Breast epithelium (tissue), 4 donors: ENCODE measurements at regions not wholly inside any gene's neighbourhood (a gene's known extent, or its start where the extent isn't known, plus 50 kb on each side); places are given as distances from the start of the nearest gene placed in this dataset.

Experiments
- DNase-seq, 2 donors: peaks; one replicate each; pipeline ENCODE4 v3.0.0-alpha.2; 2019; ENCODE audit warnings: low spot score in 2 of 2
- H3K27ac ChIP-seq, 2 donors: fragments of 200-600 bp; sonication (generic) in 1 of 2; one replicate each; pipeline ENCODE4 v1.5.1; 2016 to 2019; ENCODE audit warnings: mild to moderate bottlenecking in 1 of 2
- H3K27me3 ChIP-seq, 2 donors: fragments of 200-600 bp; sonication (generic) in 1 of 2; one replicate each; pipeline versions ENCODE4 v1.5.1 to v1.6.0; 2017 to 2019; ENCODE audit warnings: control low read depth in 1 of 2, mild to moderate bottlenecking in 1 of 2
- H3K36me3 ChIP-seq: fragments of 200-600 bp; one replicate; pipeline ENCODE4 v1.5.1; 2019
- H3K4me1 ChIP-seq, 2 donors: fragments of 200-600 bp; sonication (generic); one replicate each; pipeline ENCODE4 v1.5.1; 2016 to 2019; ENCODE audit warnings: control low read depth in 1 of 2
- H3K4me3 ChIP-seq, 3 donors: fragments of 200-600 bp; sonication (generic); 1 replicate in 2 of 3; 2 replicates in 1 of 3; pipeline ENCODE4 v1.5.1; 2016 to 2019; ENCODE audit warnings: mild to moderate bottlenecking in 3 of 3, moderate library complexity in 2 of 3
- H3K9me3 ChIP-seq, 2 donors: fragments of 200-600 bp; sonication (generic) in 1 of 2; one replicate each; pipeline ENCODE4 v1.5.1; 2016 to 2019; ENCODE audit warnings: control low read depth in 1 of 2
- POLR2A ChIP-seq: fragments of 450-650 bp; IDR thresholded peaks from one replicate; pipeline ENCODE4 v1.6.1; 2016; ENCODE audit warnings: antibody characterized with exemption, mild to moderate bottlenecking, moderate library complexity
- POLR2AphosphoS5 ChIP-seq, 3 donors: sonication (generic); formaldehyde crosslinking; IDR thresholded peaks; one replicate each; pipeline ENCODE4 v1.6.1; 2017; ENCODE audit warnings: antibody characterized with exemption in 3 of 3
- intact Hi-C: fragments of 100-400 bp; cut with DNase I; formaldehyde crosslinking; loops from one replicate; pipeline ENCODE4 v1.15.1; 2023; ENCODE audit warnings: low total_unique reads
- TF ChIP-seq, protein P1 (sequence below), 3 donors: fragments of 450-650 bp; IDR thresholded peaks; one replicate each; pipeline ENCODE4 v1.5.1; 2016 to 2017; ENCODE audit warnings: antibody characterized with exemption in 3 of 3, mild to moderate bottlenecking in 3 of 3, moderate library complexity in 3 of 3

DNA sequence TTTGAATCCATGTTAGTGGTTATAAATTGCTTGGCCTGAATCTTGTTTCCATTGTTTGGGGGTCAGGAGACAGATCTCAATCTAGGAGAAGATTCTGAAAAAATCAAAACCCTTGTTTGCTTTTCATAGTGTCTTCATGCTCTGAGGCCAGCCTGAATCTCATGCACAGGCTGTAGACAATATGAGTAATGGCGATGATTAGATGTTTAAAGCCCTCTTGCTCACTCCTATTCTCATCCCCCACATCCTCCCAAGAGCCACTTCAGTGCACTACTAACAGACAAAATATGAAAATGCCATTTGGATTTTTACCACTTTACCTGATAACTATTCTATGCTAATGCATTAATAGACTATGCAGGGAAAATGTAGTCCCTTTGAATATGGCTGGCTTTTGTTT is 129.4 kb downstream of the NUDT12 start:
- no peak overlapping the region for H3K4me3 ChIP-seq
- intact Hi-C loops, result no loop called here
- no peaks in the 10 kb centered on the region for H3K4me1 ChIP-seq
- TF ChIP-seq POLR2A (no peak), POLR2AphosphoS5 (IDR thresholded peaks at IDR 0.05) (no peak)
- TF ChIP-seq, protein P1, sequence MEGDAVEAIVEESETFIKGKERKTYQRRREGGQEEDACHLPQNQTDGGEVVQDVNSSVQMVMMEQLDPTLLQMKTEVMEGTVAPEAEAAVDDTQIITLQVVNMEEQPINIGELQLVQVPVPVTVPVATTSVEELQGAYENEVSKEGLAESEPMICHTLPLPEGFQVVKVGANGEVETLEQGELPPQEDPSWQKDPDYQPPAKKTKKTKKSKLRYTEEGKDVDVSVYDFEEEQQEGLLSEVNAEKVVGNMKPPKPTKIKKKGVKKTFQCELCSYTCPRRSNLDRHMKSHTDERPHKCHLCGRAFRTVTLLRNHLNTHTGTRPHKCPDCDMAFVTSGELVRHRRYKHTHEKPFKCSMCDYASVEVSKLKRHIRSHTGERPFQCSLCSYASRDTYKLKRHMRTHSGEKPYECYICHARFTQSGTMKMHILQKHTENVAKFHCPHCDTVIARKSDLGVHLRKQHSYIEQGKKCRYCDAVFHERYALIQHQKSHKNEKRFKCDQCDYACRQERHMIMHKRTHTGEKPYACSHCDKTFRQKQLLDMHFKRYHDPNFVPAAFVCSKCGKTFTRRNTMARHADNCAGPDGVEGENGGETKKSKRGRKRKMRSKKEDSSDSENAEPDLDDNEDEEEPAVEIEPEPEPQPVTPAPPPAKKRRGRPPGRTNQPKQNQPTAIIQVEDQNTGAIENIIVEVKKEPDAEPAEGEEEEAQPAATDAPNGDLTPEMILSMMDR (IDR thresholded peaks at IDR 0.05), result no peak
- H3K27me3 ChIP-seq, result no peaks in the 10 kb centered on the region
- H3K27ac ChIP-seq, result no peak overlapping the region
- H3K9me3 ChIP-seq, result no peaks in the 10 kb centered on the region
- no peak for DNase-seq
- H3K36me3 ChIP-seq, result no peaks in the 10 kb centered on the region

DNA sequence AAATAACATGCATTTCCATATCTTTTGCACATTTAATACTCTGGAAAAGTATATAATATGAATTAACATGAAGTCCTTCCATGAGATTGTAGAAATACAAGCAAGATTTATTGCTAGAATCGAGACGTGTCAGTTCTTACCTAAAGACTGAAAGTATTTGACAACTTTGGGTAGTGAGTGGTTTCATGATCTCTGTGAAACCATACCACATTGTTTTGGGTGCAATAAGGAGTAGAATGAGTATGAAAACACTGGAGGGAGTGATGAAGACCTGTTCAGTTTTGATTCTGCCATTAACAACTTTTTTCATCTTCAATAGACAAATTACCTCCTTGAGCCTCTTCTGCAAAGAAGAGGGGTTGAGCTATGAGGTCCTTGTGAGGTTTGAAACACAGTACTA is 133.7 kb downstream of the NUDT12 start:
- H3K4me3 ChIP-seq, result no peak overlapping the region
- no peaks in the 10 kb centered on the region for H3K36me3 ChIP-seq
- intact Hi-C loops, result no loop called here
- no peaks in the 10 kb centered on the region for H3K9me3 ChIP-seq
- TF ChIP-seq POLR2A (no peak), POLR2AphosphoS5 (IDR thresholded peaks at IDR 0.05) (no peak)
- TF ChIP-seq, protein P1 (IDR thresholded peaks at IDR 0.05), result no peak
- H3K27ac ChIP-seq, result no peak overlapping the region
- H3K27me3 ChIP-seq, result no peaks in the 10 kb centered on the region
- no peak for DNase-seq
- H3K4me1 ChIP-seq, result no peaks in the 10 kb centered on the region

DNA sequence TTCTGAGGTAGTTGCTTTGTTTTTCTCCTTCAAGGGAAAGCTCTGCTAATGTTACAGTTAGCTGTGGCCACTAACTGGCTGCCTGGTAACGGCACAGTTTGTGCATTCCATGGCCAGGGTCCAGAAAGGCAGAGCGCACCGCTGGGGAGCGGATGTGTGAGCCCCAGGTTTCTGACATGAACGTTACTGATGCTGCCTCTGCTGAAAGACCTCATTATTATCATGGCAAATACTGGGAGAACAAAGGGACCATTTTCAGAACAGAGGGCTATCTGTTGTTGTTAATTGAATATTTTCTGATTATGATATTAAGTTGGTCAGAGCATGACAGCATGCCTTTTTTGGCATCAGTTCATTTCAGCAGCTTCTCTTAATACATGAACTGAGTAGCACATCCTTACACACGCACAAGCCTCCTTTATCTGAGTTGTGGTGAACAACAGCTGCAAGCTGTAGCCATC is 134.1 kb downstream of the NUDT12 start:
- peak; percentile 41 to 68 for DNase-seq
- H3K36me3 ChIP-seq, result no peaks in the 10 kb centered on the region
- intact Hi-C loops, result no loop called here
- TF ChIP-seq, protein P1 (IDR thresholded peaks at IDR 0.05), result no peak
- no peak for TF ChIP-seq POLR2A
- no peak for TF ChIP-seq POLR2AphosphoS5 (IDR thresholded peaks at IDR 0.05)
- H3K4me1 ChIP-seq, result no peaks in the 10 kb centered on the region
- H3K27ac ChIP-seq, result no peak overlapping the region
- no peaks in the 10 kb centered on the region for H3K9me3 ChIP-seq
- no peak overlapping the region for H3K4me3 ChIP-seq
- no peaks in the 10 kb centered on the region for H3K27me3 ChIP-seq

DNA sequence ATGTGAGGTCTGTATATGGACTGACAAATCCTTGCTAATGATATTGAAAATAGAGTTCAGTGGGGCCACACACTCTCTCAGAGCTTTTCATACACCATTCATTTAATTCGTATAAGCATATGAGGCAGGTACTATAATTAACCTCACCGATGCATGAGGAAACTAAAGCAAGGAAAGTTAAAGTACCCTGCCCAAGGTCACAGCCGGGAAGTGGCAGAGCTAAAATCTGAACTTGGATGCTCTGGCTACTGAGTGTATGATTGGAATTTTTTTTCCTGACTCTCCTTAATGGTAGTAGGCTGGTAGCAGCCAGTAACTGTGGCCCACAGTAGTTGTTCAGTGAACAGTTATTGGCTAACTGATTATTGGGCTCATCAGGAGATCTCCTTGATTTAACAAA is 135.3 kb downstream of the NUDT12 start:
- Histone ChIP-seq H3K9me3 (no peaks in the 10 kb centered on the region), H3K27ac (no peak overlapping the region), H3K4me3 (no peak overlapping the region), H3K4me1 (no peaks in the 10 kb centered on the region), H3K27me3 (no peaks in the 10 kb centered on the region), H3K36me3 (no peaks in the 10 kb centered on the region)
- TF ChIP-seq POLR2AphosphoS5 (IDR thresholded peaks at IDR 0.05) (no peak), POLR2A (no peak)
- TF ChIP-seq, protein P1 (IDR thresholded peaks at IDR 0.05), result no peak
- intact Hi-C loops, result no loop called here
- no peak for DNase-seq

DNA sequence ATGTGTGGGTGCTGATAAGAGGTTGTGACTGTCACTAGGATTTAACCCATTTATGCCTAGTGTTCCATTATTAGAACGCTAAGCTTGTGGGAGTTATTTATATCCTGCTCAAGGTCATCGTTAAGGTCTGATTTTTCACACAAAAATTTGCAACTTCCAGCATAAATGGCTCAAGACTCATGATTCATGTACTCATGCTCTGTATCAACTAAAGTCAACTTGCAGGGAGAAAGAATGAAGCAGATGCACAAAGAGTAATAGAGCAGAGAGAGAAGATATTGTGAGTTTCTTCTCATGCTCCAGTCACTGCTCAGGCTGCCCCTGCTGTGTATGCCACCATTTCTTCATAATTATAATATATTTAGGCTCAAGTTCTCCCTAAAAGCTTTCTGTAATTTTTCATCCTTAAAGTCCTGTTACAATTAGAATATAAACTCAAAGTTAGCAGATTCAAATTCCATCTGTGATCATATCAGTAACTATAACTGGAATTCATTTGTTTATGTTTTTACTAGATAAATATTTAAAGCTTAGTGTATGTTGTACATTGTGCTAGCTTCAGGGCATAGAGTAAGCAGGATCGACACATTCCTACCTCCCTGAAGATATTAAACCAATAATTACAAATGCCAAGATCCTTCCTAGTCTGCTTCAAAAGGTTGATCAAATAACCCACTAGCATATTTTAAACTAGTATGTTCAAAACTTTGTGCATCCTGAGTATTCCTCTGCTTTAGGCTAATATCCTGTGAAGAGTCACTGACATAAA is 136.7 kb downstream of the NUDT12 start:
- H3K9me3 ChIP-seq, result no peaks in the 10 kb centered on the region
- DNase-seq, result no peak
- H3K4me3 ChIP-seq, result no peak overlapping the region
- intact Hi-C loops, result no loop called here
- no peaks in the 10 kb centered on the region for H3K36me3 ChIP-seq
- no peaks in the 10 kb centered on the region for H3K4me1 ChIP-seq
- no peak for TF ChIP-seq POLR2A
- TF ChIP-seq, protein P1 (IDR thresholded peaks at IDR 0.05), result no peak
- TF ChIP-seq POLR2AphosphoS5 (IDR thresholded peaks at IDR 0.05), result no peak
- H3K27ac ChIP-seq, result no peak overlapping the region
- no peaks in the 10 kb centered on the region for H3K27me3 ChIP-seq
